ENCODE measurements at regions not wholly inside any gene's neighbourhood (a gene's known extent, or its start where the extent isn't known, plus 50 kb on each side); places are given as distances from the start of the nearest gene placed in this dataset.
"Not testable (repeated sequence)": the region's sequence is repeated elsewhere in the genome, so short reads cannot be mapped to it uniquely, and the experiment has no call there.

DNA sequence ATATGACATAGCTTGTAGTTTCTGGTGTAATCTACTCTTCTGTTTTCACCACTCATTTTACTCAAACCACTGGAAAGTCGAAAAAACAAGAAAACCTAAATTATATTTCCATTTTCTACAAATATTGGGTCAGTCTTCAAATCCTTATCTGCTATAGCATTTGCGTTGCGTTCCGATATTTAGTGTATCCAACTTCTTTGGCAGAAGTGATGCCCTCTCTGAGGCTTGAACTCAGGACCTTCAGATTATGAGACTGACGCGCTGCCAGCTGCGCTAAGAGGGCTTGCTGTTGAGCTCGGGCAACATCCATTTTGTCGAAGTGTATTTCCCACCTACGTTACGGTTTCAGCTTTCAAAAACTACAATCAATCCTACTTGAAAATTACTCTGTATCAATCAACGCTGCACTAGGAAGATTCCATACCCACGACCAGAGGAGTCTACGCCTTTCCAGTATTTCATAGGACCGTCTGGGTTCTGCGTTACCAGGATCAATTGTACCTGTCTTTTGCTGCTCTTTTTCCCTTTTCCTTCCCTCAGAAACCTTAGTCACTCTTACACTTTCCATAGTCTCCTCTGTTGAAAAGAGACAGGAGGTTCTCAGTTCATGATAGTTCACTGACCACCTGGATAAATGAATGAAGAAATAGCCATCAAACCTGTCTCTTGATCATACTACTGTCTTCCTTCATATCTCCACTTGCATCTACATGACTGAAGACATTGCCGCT, 140.5 kb upstream of the ZNF322 start:
- H3K9ac ChIP-seq (ENCODE audit: low read length in 5 of 5); H3K36me3 ChIP-seq (ENCODE audit: control insufficient read depth in 5 of 5, insufficient read depth in 5 of 5, low read length in 5 of 5); H3K27me3 ChIP-seq (ENCODE audit: control insufficient read depth in 5 of 5, insufficient read depth in 4 of 5, low read length in 5 of 5); H3K27ac ChIP-seq (ENCODE audit: low read depth, low read length); H3K4me1 ChIP-seq (ENCODE audit: control insufficient read depth in 5 of 5, insufficient read depth in 5 of 5, low read length in 5 of 5); H3K9me3 ChIP-seq (ENCODE audit: control insufficient read depth in 5 of 5, low read length in 5 of 5); H3K4me3 ChIP-seq (ENCODE audit: low read depth in 1 of 5, low read length in 5 of 5): not testable (repeated sequence)

DNA sequence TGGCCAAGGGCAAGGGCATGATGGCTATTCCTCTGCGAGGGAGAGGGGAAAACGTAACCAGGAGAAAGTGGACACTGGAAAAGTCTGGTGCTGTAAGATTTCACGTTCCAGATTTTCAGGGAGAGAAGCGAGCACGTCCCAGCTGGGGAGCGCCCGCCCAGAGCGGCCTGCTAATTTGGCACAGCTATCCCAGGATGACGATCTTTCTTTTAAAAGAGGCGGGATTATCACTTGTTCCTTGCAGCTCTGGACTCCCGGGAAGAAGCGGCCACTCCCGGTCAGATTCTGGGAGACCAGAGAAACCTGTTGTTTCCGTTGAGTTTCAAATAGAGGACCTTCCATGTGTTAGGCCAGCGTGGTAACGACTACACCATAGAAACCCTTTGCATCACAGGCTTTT, 144.2 kb upstream of the ZNF322 start:
- not testable (repeated sequence) for H3K4me3 ChIP-seq (ENCODE audit: low read depth in 1 of 5, low read length in 5 of 5); H3K4me1 ChIP-seq (ENCODE audit: control insufficient read depth in 5 of 5, insufficient read depth in 5 of 5, low read length in 5 of 5); H3K9me3 ChIP-seq (ENCODE audit: control insufficient read depth in 5 of 5, low read length in 5 of 5); H3K9ac ChIP-seq (ENCODE audit: low read length in 5 of 5); H3K27ac ChIP-seq (ENCODE audit: low read depth, low read length); H3K27me3 ChIP-seq (ENCODE audit: control insufficient read depth in 5 of 5, insufficient read depth in 4 of 5, low read length in 5 of 5); H3K36me3 ChIP-seq (ENCODE audit: control insufficient read depth in 5 of 5, insufficient read depth in 5 of 5, low read length in 5 of 5)

DNA sequence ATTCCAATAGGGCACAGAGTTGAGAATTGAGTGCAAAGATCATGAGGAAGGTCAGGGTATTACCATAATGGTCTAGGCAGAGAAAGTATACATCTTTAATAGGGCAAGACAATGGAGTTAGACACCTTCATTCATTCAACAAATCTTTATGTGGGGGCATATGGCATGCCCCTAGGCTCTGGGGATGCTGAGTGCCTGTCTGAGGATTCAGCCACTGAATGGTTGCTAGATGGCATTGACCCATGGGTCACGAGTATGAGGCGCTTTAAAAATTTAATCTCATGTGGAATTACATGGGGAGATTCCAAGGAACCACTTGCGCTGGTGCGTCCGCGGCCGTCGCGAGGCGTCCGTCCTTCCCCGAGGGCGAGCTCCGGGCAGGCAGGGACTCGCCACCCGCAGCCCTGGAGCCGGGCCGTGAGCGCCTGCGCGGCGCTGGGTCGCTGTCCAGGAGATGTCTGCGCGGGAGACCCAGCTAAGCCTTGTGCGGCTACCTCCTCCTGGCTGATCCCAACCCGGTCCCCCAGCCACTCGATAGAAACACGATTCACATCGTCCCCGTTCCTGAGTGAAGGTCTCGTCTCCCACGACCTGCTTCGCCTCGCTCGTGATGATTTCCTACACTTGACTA, 152.1 kb upstream of the ZNF322 start:
- H3K4me3 ChIP-seq (ENCODE audit: low read depth in 1 of 5, low read length in 5 of 5); H3K9ac ChIP-seq (ENCODE audit: low read length in 5 of 5); H3K36me3 ChIP-seq (ENCODE audit: control insufficient read depth in 5 of 5, insufficient read depth in 5 of 5, low read length in 5 of 5); H3K27me3 ChIP-seq (ENCODE audit: control insufficient read depth in 5 of 5, insufficient read depth in 4 of 5, low read length in 5 of 5); H3K4me1 ChIP-seq (ENCODE audit: control insufficient read depth in 5 of 5, insufficient read depth in 5 of 5, low read length in 5 of 5); H3K27ac ChIP-seq (ENCODE audit: low read depth, low read length); H3K9me3 ChIP-seq (ENCODE audit: control insufficient read depth in 5 of 5, low read length in 5 of 5): not testable (repeated sequence)

- not testable (repeated sequence) for H3K9me3 ChIP-seq (ENCODE audit: control insufficient read depth in 5 of 5, low read length in 5 of 5); H3K4me3 ChIP-seq (ENCODE audit: low read depth in 1 of 5, low read length in 5 of 5); H3K36me3 ChIP-seq (ENCODE audit: control insufficient read depth in 5 of 5, insufficient read depth in 5 of 5, low read length in 5 of 5); H3K4me1 ChIP-seq (ENCODE audit: control insufficient read depth in 5 of 5, insufficient read depth in 5 of 5, low read length in 5 of 5); H3K27ac ChIP-seq (ENCODE audit: low read depth, low read length); H3K27me3 ChIP-seq (ENCODE audit: control insufficient read depth in 5 of 5, insufficient read depth in 4 of 5, low read length in 5 of 5); H3K9ac ChIP-seq (ENCODE audit: low read length in 5 of 5)
These were observed 159.2 kb upstream of the ZNF322 start for GRCh38 chr6:26818640-26819225.

GRCh38 chr6:26827965-26828364, 168.4 kb upstream of the ZNF322 start:
- H3K9me3 ChIP-seq (ENCODE audit: control insufficient read depth in 5 of 5, low read length in 5 of 5); H3K4me3 ChIP-seq (ENCODE audit: low read depth in 1 of 5, low read length in 5 of 5); H3K27ac ChIP-seq (ENCODE audit: low read depth, low read length); H3K9ac ChIP-seq (ENCODE audit: low read length in 5 of 5); H3K4me1 ChIP-seq (ENCODE audit: control insufficient read depth in 5 of 5, insufficient read depth in 5 of 5, low read length in 5 of 5); H3K36me3 ChIP-seq (ENCODE audit: control insufficient read depth in 5 of 5, insufficient read depth in 5 of 5, low read length in 5 of 5); H3K27me3 ChIP-seq (ENCODE audit: control insufficient read depth in 5 of 5, insufficient read depth in 4 of 5, low read length in 5 of 5): not testable (repeated sequence)

DNA sequence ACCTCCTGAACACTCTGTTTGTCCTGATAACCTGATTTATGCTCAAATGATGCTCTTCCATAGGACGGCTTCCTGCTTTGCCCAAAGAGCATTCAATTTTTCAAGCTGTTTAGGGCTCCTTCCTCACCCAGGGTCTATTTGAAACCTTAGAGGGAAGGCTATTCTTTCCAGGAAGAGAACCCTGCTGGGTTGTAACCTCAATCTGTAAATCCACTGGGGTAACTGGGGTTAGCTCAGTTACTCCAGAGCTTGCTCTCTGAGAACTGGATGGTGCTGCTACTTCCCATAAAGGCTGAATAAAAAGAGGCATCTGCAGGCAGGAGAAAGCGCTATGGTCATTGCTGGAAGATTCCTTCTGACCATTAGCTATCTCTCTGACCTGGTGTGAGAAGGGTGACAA, 169.9 kb upstream of the ZNF322 start:
- H3K36me3 ChIP-seq (ENCODE audit: control insufficient read depth in 5 of 5, insufficient read depth in 5 of 5, low read length in 5 of 5); H3K9ac ChIP-seq (ENCODE audit: low read length in 5 of 5); H3K9me3 ChIP-seq (ENCODE audit: control insufficient read depth in 5 of 5, low read length in 5 of 5); H3K27me3 ChIP-seq (ENCODE audit: control insufficient read depth in 5 of 5, insufficient read depth in 4 of 5, low read length in 5 of 5); H3K4me3 ChIP-seq (ENCODE audit: low read depth in 1 of 5, low read length in 5 of 5); H3K4me1 ChIP-seq (ENCODE audit: control insufficient read depth in 5 of 5, insufficient read depth in 5 of 5, low read length in 5 of 5); H3K27ac ChIP-seq (ENCODE audit: low read depth, low read length): not testable (repeated sequence)

DNA sequence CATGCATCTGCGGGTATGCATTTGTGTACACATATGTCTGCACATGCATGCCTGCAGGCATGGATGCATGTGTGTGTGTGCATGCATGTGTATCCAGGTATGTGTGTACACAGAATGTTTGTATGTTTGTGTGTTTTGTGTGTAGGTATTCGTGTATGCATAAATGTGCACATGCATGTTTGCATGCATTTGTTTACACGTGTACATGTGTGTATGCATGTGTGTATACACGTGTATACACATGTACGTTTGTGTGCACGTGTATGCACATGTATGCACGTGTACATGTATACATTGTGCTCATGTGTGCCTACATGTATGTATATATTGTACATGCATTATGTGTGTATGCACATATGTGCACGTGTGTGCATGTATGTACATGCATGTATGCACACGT, 171.4 kb upstream of the ZNF322 start:
- H3K36me3 ChIP-seq (ENCODE audit: control insufficient read depth in 5 of 5, insufficient read depth in 5 of 5, low read length in 5 of 5); H3K4me3 ChIP-seq (ENCODE audit: low read depth in 1 of 5, low read length in 5 of 5); H3K4me1 ChIP-seq (ENCODE audit: control insufficient read depth in 5 of 5, insufficient read depth in 5 of 5, low read length in 5 of 5); H3K27me3 ChIP-seq (ENCODE audit: control insufficient read depth in 5 of 5, insufficient read depth in 4 of 5, low read length in 5 of 5); H3K9me3 ChIP-seq (ENCODE audit: control insufficient read depth in 5 of 5, low read length in 5 of 5); H3K9ac ChIP-seq (ENCODE audit: low read length in 5 of 5); H3K27ac ChIP-seq (ENCODE audit: low read depth, low read length): not testable (repeated sequence)

GRCh38 chr6:26835707-26836106, 176.2 kb upstream of the ZNF322 start:
- H3K4me3 ChIP-seq (ENCODE audit: low read depth in 1 of 5, low read length in 5 of 5); H3K27me3 ChIP-seq (ENCODE audit: control insufficient read depth in 5 of 5, insufficient read depth in 4 of 5, low read length in 5 of 5); H3K9ac ChIP-seq (ENCODE audit: low read length in 5 of 5); H3K9me3 ChIP-seq (ENCODE audit: control insufficient read depth in 5 of 5, low read length in 5 of 5); H3K36me3 ChIP-seq (ENCODE audit: control insufficient read depth in 5 of 5, insufficient read depth in 5 of 5, low read length in 5 of 5); H3K4me1 ChIP-seq (ENCODE audit: control insufficient read depth in 5 of 5, insufficient read depth in 5 of 5, low read length in 5 of 5); H3K27ac ChIP-seq (ENCODE audit: low read depth, low read length): not testable (repeated sequence)

DNA sequence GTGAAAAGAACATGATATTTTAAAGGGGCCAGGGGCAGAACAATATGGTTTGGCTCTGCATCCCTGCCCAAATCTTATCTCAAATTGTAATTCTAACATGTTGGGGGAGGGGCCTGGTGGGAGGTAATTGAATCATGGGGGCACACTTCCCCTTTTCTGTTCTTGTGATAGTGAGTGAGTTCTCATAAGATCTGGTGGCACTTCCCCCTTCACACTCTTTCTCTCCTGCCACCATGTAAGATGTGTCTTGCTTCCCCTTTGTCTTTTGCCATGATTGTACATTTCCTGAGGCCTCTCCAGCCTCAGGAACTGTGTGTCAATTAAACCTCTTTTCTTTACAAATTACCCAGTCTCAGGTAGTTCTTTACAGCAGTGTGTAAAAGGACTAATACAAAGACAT, 177.1 kb upstream of the ZNF322 start:
- not testable (repeated sequence) for H3K9me3 ChIP-seq (ENCODE audit: control insufficient read depth in 5 of 5, low read length in 5 of 5); H3K27ac ChIP-seq (ENCODE audit: low read depth, low read length); H3K4me3 ChIP-seq (ENCODE audit: low read depth in 1 of 5, low read length in 5 of 5)

GRCh38 chr6:26844823-26845222, 185.3 kb upstream of the ZNF322 start:
- H3K9ac ChIP-seq (ENCODE audit: low read length in 5 of 5); H3K4me3 ChIP-seq (ENCODE audit: low read depth in 1 of 5, low read length in 5 of 5); H3K4me1 ChIP-seq (ENCODE audit: control insufficient read depth in 5 of 5, insufficient read depth in 5 of 5, low read length in 5 of 5); H3K36me3 ChIP-seq (ENCODE audit: control insufficient read depth in 5 of 5, insufficient read depth in 5 of 5, low read length in 5 of 5); H3K9me3 ChIP-seq (ENCODE audit: control insufficient read depth in 5 of 5, low read length in 5 of 5); H3K27ac ChIP-seq (ENCODE audit: low read depth, low read length); H3K27me3 ChIP-seq (ENCODE audit: control insufficient read depth in 5 of 5, insufficient read depth in 4 of 5, low read length in 5 of 5): not testable (repeated sequence)

More for the DNA sequence above, 177.1 kb upstream of the ZNF322 start:
- H3K27me3 ChIP-seq (ENCODE audit: control insufficient read depth in 5 of 5, insufficient read depth in 4 of 5, low read length in 5 of 5); H3K4me1 ChIP-seq (ENCODE audit: control insufficient read depth in 5 of 5, insufficient read depth in 5 of 5, low read length in 5 of 5); H3K36me3 ChIP-seq (ENCODE audit: control insufficient read depth in 5 of 5, insufficient read depth in 5 of 5, low read length in 5 of 5); H3K9ac ChIP-seq (ENCODE audit: low read length in 5 of 5): not testable (repeated sequence)
